ENCODE measurements at regions not wholly inside any gene's neighbourhood (a gene's known extent, or its start where the extent isn't known, plus 50 kb on each side); places are given as distances from the start of the nearest gene placed in this dataset.
"Not testable (repeated sequence)": the region's sequence is repeated elsewhere in the genome, so short reads cannot be mapped to it uniquely, and the experiment has no call there.

- no peak for DNase-seq
Observed at GRCh38 chr21:27326301-27326700, 359.4 kb upstream of the ADAMTS5 start.

GRCh38 chr21:27323331-27323730 lies 356.4 kb upstream of the ADAMTS5 start:
- no peak for DNase-seq

GRCh38 chr21:27321791-27322190 lies 354.9 kb upstream of the ADAMTS5 start:
- DNase-seq: no peak

GRCh38 chr21:27320868-27321267 lies 354.0 kb upstream of the ADAMTS5 start:
- no peak for DNase-seq

- DNase-seq: not testable (repeated sequence)
Observed at GRCh38 chr21:27317601-27318000, 350.7 kb upstream of the ADAMTS5 start.

- DNase-seq: no peak
Observed at GRCh38 chr21:27315373-27315772, 348.5 kb upstream of the ADAMTS5 start.

GRCh38 chr21:27314131-27314530 lies 347.2 kb upstream of the ADAMTS5 start:
- no peak for DNase-seq

- no peak for DNase-seq
Observed at GRCh38 chr21:27306791-27307775, 340.2 kb upstream of the ADAMTS5 start.

GRCh38 chr21:27306206-27306605 lies 339.3 kb upstream of the ADAMTS5 start:
- DNase-seq: no peak

GRCh38 chr21:27301220-27301619 lies 334.3 kb upstream of the ADAMTS5 start:
- no peak for DNase-seq

GRCh38 chr21:27300770-27301169 lies 333.9 kb upstream of the ADAMTS5 start:
- no peak for DNase-seq

- no peak for DNase-seq
Observed at GRCh38 chr21:27298465-27298864, 331.6 kb upstream of the ADAMTS5 start.

- no peak for DNase-seq
Observed at GRCh38 chr21:27293239-27293638, 326.4 kb upstream of the ADAMTS5 start.

- DNase-seq: no peak
Observed at GRCh38 chr21:27292783-27293182, 325.9 kb upstream of the ADAMTS5 start.

- DNase-seq: no peak
Observed at GRCh38 chr21:27292229-27292628, 325.3 kb upstream of the ADAMTS5 start.

GRCh38 chr21:27291006-27291405 lies 324.1 kb upstream of the ADAMTS5 start:
- no peak for DNase-seq

GRCh38 chr21:27290028-27290427 lies 323.1 kb upstream of the ADAMTS5 start:
- DNase-seq: no peak

GRCh38 chr21:27286760-27287159 lies 319.9 kb upstream of the ADAMTS5 start:
- no peak for DNase-seq

- no peak for DNase-seq
Observed at GRCh38 chr21:27277110-27277509, 310.2 kb upstream of the ADAMTS5 start.

- DNase-seq: no peak
Observed at GRCh38 chr21:27275294-27275927, 308.5 kb upstream of the ADAMTS5 start.

- no peak for DNase-seq
Observed at GRCh38 chr21:27269644-27270043, 302.8 kb upstream of the ADAMTS5 start.

GRCh38 chr21:27268290-27268689 lies 301.4 kb upstream of the ADAMTS5 start:
- no peak for DNase-seq

- DNase-seq: no peak
Observed at GRCh38 chr21:27265949-27266348, 299.1 kb upstream of the ADAMTS5 start.

GRCh38 chr21:27265492-27265891 lies 298.6 kb upstream of the ADAMTS5 start:
- DNase-seq: no peak

All from stimulated activated CD8-positive, alpha-beta memory T cell treated with anti-CD3 and anti-CD28 coated beads, Interleukin-4, amount 100 ng/mL, for 48 hours (primary cell).